ENCODE measurements at regions not wholly inside any gene's neighbourhood (a gene's known extent, or its start where the extent isn't known, plus 50 kb on each side); places are given as distances from the start of the nearest gene placed in this dataset.
A peak's percentile ranks its signal among the peaks of the same experiment; 100 is the strongest.

GRCh38 chr10:31262672-31263071 lies 56.3 kb upstream of the ZEB1 start:
- peak; percentile 76 for DNase-seq (ENCODE audit: low read depth, low spot score)
- no peak overlapping the region for H3K4me3 ChIP-seq (ENCODE audit: low read depth, low read length)
- TF ChIP-seq CTCF (IDR thresholded peaks at IDR 0.05; ENCODE audit: low read depth, low read length): no peak
- in situ Hi-C loops (cut with HindIII; ENCODE audit: low sequenced_read_pairs): no loop called here

- no peak overlapping the region for H3K4me3 ChIP-seq (ENCODE audit: low read depth, low read length)
- DNase-seq (ENCODE audit: low read depth, low spot score): peak; percentile 7
- in situ Hi-C loops (cut with HindIII; ENCODE audit: low sequenced_read_pairs): no loop called here
- TF ChIP-seq CTCF (IDR thresholded peaks at IDR 0.05; ENCODE audit: low read depth, low read length): no peak
These were observed 55.1 kb upstream of the ZEB1 start for GRCh38 chr10:31263903-31264302.

GRCh38 chr10:31268444-31269303 lies 50.3 kb upstream of the ZEB1 start:
- in situ Hi-C loops (cut with HindIII; ENCODE audit: low sequenced_read_pairs): no loop called here
- no peak for TF ChIP-seq CTCF (IDR thresholded peaks at IDR 0.05; ENCODE audit: low read depth, low read length)
- no peak for DNase-seq (ENCODE audit: low read depth, low spot score)
- H3K4me3 ChIP-seq (ENCODE audit: low read depth, low read length): no peak overlapping the region

Measured in astrocyte of the spinal cord (primary cell).